ENCODE measurements at regions not wholly inside any gene's neighbourhood (a gene's known extent, or its start where the extent isn't known, plus 50 kb on each side); places are given as distances from the start of the nearest gene placed in this dataset.

GRCh38 chr21:35971824-35972223 lies 88.5 kb downstream of the SETD4 start:
- TF ChIP-seq CTCF (IDR thresholded peaks at IDR 0.05; ENCODE audit: low read depth, low read length) (no peak), POLR2A (IDR thresholded peaks at IDR 0.05; ENCODE audit: extremely low read depth, insufficient read length) (no peak), MYC (IDR thresholded peaks at IDR 0.05; ENCODE audit: low read depth, low read length) (no peak), MAX (IDR thresholded peaks at IDR 0.05; ENCODE audit: low read depth, low read length) (no peak)
- DNase-seq (ENCODE audit: low read depth) = no peak
- H3K4me3 ChIP-seq (ENCODE audit: low read depth, low read length) = no peak overlapping the region

GRCh38 chr21:35969281-35969680 lies 91.0 kb downstream of the SETD4 start:
- H3K4me3 ChIP-seq (ENCODE audit: low read depth, low read length) = no peak overlapping the region
- DNase-seq (ENCODE audit: low read depth) = no peak
- TF ChIP-seq CTCF (IDR thresholded peaks at IDR 0.05; ENCODE audit: low read depth, low read length) = no peak
- no peak for TF ChIP-seq MAX (IDR thresholded peaks at IDR 0.05; ENCODE audit: low read depth, low read length)
- TF ChIP-seq MYC (IDR thresholded peaks at IDR 0.05; ENCODE audit: low read depth, low read length) = no peak
- no peak for TF ChIP-seq POLR2A (IDR thresholded peaks at IDR 0.05; ENCODE audit: extremely low read depth, insufficient read length)

GRCh38 chr21:35968564-35968963 lies 91.8 kb downstream of the SETD4 start:
- DNase-seq (ENCODE audit: low read depth) = no peak
- H3K4me3 ChIP-seq (ENCODE audit: low read depth, low read length) = no peak overlapping the region
- TF ChIP-seq POLR2A (IDR thresholded peaks at IDR 0.05; ENCODE audit: extremely low read depth, insufficient read length) = no peak
- TF ChIP-seq MYC (IDR thresholded peaks at IDR 0.05; ENCODE audit: low read depth, low read length) = no peak
- TF ChIP-seq MAX (IDR thresholded peaks at IDR 0.05; ENCODE audit: low read depth, low read length) = no peak

- DNase-seq (ENCODE audit: low read depth) = no peak
- H3K4me3 ChIP-seq (ENCODE audit: low read depth, low read length) = no peak overlapping the region
- TF ChIP-seq CTCF (IDR thresholded peaks at IDR 0.05; ENCODE audit: low read depth, low read length) (no peak), MAX (IDR thresholded peaks at IDR 0.05; ENCODE audit: low read depth, low read length) (no peak), POLR2A (IDR thresholded peaks at IDR 0.05; ENCODE audit: extremely low read depth, insufficient read length) (no peak), MYC (IDR thresholded peaks at IDR 0.05; ENCODE audit: low read depth, low read length) (no peak)
These were observed 94.6 kb downstream of the SETD4 start for GRCh38 chr21:35965699-35966098.

- peak; percentile 30 for DNase-seq (ENCODE audit: low read depth)
- TF ChIP-seq POLR2A (IDR thresholded peaks at IDR 0.05; ENCODE audit: extremely low read depth, insufficient read length) (no peak), MAX (IDR thresholded peaks at IDR 0.05; ENCODE audit: low read depth, low read length) (no peak), CTCF (IDR thresholded peaks at IDR 0.05; ENCODE audit: low read depth, low read length) (no peak), MYC (IDR thresholded peaks at IDR 0.05; ENCODE audit: low read depth, low read length) (no peak)
- no peak overlapping the region for H3K4me3 ChIP-seq (ENCODE audit: low read depth, low read length)
These were observed 96.3 kb downstream of the SETD4 start for GRCh38 chr21:35963920-35964451.

- no peak overlapping the region for H3K4me3 ChIP-seq (ENCODE audit: low read depth, low read length)
- no peak for TF ChIP-seq MYC (IDR thresholded peaks at IDR 0.05; ENCODE audit: low read depth, low read length)
- no peak for TF ChIP-seq CTCF (IDR thresholded peaks at IDR 0.05; ENCODE audit: low read depth, low read length)
- TF ChIP-seq POLR2A (IDR thresholded peaks at IDR 0.05; ENCODE audit: extremely low read depth, insufficient read length) = no peak
- no peak for TF ChIP-seq MAX (IDR thresholded peaks at IDR 0.05; ENCODE audit: low read depth, low read length)
- no peak for DNase-seq (ENCODE audit: low read depth)
These were observed 97.4 kb downstream of the SETD4 start for GRCh38 chr21:35962917-35963316.
